Loucy (cell line): ENCODE measurements at regions not wholly inside any gene's neighbourhood (a gene's known extent, or its start where the extent isn't known, plus 50 kb on each side); places are given as distances from the start of the nearest gene placed in this dataset.

Source experiments
- EZH2phosphoT487 ChIP-seq: fragments of 200-600 bp; IDR thresholded peaks from 2 replicates; pipeline ENCODE4 v1.6.1; 2018; ENCODE audit warnings: antibody characterized with exemption, mild to moderate bottlenecking, moderate library complexity, borderline replicate concordance
- TF ChIP-seq, protein P1 (sequence below): fragments of 200-600 bp; sonication (generic); conservative IDR thresholded peaks from 2 replicates; pipeline ENCODE4 v1.5.1; 2014; ENCODE audit warnings: mild to moderate bottlenecking, antibody characterized with exemption, low read length

DNA sequence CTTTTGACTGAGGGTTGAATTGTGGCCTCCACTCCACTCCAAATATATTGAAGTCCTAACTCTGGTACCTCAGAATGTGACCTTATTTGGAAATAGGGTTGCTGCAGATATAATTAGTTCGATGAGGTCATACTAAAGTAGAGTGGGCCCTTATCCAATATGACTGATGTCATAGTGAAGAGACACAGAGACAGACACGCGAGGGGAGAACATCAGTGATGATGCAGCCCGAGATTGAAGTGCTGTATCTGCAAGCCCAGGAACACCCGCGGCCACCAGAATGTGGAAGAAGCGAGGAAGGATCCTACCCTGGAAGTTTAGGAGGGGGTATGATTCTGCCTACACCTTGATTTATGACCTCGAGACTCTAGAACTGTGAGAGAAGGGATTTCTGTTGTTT is 279.0 kb downstream of the ANKRD50 start:
- TF ChIP-seq, protein P1, sequence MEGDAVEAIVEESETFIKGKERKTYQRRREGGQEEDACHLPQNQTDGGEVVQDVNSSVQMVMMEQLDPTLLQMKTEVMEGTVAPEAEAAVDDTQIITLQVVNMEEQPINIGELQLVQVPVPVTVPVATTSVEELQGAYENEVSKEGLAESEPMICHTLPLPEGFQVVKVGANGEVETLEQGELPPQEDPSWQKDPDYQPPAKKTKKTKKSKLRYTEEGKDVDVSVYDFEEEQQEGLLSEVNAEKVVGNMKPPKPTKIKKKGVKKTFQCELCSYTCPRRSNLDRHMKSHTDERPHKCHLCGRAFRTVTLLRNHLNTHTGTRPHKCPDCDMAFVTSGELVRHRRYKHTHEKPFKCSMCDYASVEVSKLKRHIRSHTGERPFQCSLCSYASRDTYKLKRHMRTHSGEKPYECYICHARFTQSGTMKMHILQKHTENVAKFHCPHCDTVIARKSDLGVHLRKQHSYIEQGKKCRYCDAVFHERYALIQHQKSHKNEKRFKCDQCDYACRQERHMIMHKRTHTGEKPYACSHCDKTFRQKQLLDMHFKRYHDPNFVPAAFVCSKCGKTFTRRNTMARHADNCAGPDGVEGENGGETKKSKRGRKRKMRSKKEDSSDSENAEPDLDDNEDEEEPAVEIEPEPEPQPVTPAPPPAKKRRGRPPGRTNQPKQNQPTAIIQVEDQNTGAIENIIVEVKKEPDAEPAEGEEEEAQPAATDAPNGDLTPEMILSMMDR: no peak
- no peak for TF ChIP-seq EZH2phosphoT487
